ENCODE measurements at regions not wholly inside any gene's neighbourhood (a gene's known extent, or its start where the extent isn't known, plus 50 kb on each side); places are given as distances from the start of the nearest gene placed in this dataset.
"Not testable (repeated sequence)": the region's sequence is repeated elsewhere in the genome, so short reads cannot be mapped to it uniquely, and the experiment has no call there.

DNA sequence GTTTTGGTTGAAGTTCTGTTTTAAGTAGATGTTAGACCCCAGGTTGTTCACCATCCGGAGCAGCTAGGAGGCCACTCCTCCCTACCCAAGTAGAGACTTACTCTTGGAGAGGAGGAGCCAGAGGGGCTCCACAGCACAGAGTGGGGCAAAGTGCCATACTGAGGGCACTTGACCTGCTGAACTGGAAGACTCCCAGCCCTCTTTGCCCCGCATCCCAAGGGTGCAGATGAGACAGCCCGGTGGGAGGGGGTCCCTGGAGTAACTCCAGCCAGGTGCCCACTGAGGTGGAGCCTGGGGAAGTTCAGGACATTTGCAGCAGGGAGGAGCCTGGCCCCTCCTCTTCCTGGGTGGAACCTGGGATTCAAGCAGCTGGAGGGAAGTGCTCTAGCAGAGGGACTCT is 102.1 kb upstream of the GPR6 start:
- H3K27me3 Mint-ChIP-seq (ENCODE audit: insufficient read depth), result peaks cover 22% of the 10 kb centered on the region
- no peak overlapping the region for H3K4me3 Mint-ChIP-seq
- H3K36me3 Mint-ChIP-seq (ENCODE audit: low read depth), result peaks cover 4% of the 10 kb centered on the region; the same call in 1 of the 2 replicates
- H3K27ac Mint-ChIP-seq, result no peak overlapping the region
- no peaks in the 10 kb centered on the region; the same call in 1 of the 2 replicates for H3K4me1 Mint-ChIP-seq (ENCODE audit: low read depth)
- TF ChIP-seq, protein P1, sequence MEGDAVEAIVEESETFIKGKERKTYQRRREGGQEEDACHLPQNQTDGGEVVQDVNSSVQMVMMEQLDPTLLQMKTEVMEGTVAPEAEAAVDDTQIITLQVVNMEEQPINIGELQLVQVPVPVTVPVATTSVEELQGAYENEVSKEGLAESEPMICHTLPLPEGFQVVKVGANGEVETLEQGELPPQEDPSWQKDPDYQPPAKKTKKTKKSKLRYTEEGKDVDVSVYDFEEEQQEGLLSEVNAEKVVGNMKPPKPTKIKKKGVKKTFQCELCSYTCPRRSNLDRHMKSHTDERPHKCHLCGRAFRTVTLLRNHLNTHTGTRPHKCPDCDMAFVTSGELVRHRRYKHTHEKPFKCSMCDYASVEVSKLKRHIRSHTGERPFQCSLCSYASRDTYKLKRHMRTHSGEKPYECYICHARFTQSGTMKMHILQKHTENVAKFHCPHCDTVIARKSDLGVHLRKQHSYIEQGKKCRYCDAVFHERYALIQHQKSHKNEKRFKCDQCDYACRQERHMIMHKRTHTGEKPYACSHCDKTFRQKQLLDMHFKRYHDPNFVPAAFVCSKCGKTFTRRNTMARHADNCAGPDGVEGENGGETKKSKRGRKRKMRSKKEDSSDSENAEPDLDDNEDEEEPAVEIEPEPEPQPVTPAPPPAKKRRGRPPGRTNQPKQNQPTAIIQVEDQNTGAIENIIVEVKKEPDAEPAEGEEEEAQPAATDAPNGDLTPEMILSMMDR (IDR thresholded peaks at IDR 0.05), result no peak
- peaks cover 5% of the 10 kb centered on the region; the same call in 1 of the 2 replicates for H3K9me3 Mint-ChIP-seq
- no peak for DNase-seq

DNA sequence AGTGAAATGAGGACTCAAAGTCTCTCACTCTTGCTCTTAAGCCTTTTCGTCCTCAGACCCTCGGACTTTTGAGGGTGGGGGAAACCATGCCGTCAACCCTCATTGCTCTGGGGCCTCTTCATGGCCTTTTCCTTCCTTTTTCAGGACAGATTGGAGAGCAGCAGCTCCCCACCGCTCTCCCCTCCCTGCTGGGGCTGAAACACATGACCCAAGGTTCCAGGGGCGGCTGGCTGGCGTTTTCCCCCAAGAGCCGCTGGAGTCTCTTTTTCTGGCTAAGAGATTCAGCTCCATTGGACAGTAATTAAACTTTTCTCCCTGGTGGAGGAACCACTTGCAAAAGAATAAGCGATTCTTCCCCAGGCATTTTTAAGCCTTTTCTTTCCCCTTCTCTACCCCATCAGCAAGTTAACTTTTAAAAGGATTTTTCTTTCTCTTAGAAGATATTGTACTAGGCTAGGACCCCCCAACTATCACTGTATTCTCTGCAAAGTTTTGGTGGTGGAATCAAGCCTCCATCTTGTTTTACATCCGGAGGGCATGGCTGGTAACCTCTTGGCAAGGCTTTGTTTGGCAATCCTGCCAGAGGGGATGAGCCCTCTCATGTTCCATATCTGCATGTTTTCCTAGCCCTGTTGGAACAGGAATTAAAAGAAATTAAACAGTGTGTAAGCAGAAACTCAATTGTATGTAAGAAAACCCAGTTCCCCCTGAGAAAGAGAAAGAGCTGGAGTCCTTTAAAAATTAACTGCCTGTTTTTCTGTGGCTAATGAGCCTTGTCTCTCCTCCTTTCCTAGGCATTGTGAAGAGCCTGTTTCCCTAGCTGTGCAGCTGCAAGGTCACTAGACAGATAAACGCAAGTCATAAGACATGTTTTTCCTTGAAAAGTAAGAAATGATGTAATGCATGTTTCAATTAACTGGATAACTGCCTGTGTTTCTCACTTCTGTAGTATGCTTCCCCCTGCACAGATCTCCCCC is 100.8 kb upstream of the GPR6 start:
- DNase-seq, result no peak
- peaks cover 5% of the 10 kb centered on the region; the same call in 1 of the 2 replicates for H3K9me3 Mint-ChIP-seq
- peaks cover 11% of the 10 kb centered on the region for H3K36me3 Mint-ChIP-seq (ENCODE audit: low read depth)
- no peak overlapping the region for H3K27ac Mint-ChIP-seq
- H3K4me3 Mint-ChIP-seq, result no peak overlapping the region
- TF ChIP-seq, protein P1 (IDR thresholded peaks at IDR 0.05), result no peak
- H3K4me1 Mint-ChIP-seq (ENCODE audit: low read depth), result no peaks in the 10 kb centered on the region; the same call in 1 of the 2 replicates
- peaks cover 19% of the 10 kb centered on the region for H3K27me3 Mint-ChIP-seq (ENCODE audit: insufficient read depth)

DNA sequence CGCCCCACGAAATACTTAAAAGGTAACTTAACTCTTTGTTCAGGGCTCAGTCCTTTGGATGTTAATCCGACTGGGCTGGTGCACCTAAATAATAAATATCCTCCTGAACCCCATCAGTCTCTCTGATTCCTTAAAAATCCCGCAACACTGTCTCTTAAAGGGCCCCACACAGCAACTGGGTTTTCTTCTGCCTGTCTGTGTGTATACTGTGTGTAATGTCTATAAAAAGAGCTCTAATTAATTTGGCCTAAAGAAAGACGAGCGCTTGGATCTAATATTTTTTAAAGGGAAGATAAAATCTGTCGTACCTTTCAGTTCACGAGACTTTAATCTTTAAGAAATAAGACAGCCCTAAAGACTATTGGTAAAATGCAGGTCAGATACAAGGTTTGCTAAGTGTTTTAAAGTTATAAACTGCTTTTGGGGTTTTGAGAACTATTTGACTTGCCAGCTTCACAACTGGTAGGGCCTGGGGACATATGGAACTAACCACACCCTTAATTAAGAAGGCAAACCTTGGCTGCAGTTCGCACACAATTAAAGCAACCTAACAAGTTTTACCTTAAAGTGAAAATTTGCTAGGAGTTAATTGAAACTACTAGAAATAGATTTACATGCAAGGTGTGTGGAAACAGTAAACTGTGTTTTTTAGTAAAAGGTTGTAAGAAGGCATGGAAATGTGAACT is 100.0 kb upstream of the GPR6 start:
- not testable (repeated sequence) for H3K9me3 Mint-ChIP-seq; H3K4me3 Mint-ChIP-seq; DNase-seq; H3K27ac Mint-ChIP-seq; H3K4me1 Mint-ChIP-seq (ENCODE audit: low read depth)
- Mint-ChIP-seq H3K36me3 (ENCODE audit: low read depth) (peaks cover 12% of the 10 kb centered on the region), H3K27me3 (ENCODE audit: insufficient read depth) (peaks cover 16% of the 10 kb centered on the region)

GRCh38 chr6:109879081-109879480 is 99.0 kb upstream of the GPR6 start:
- H3K27ac Mint-ChIP-seq; H3K9me3 Mint-ChIP-seq; H3K4me3 Mint-ChIP-seq; DNase-seq; H3K4me1 Mint-ChIP-seq (ENCODE audit: low read depth): not testable (repeated sequence)
- H3K27me3 Mint-ChIP-seq (ENCODE audit: insufficient read depth), result peaks cover 13% of the 10 kb centered on the region
- peaks cover 12% of the 10 kb centered on the region for H3K36me3 Mint-ChIP-seq (ENCODE audit: low read depth)

GRCh38 chr6:109879521-109879920 is 98.6 kb upstream of the GPR6 start:
- peaks cover 12% of the 10 kb centered on the region for H3K36me3 Mint-ChIP-seq (ENCODE audit: low read depth)
- H3K27ac Mint-ChIP-seq, result no peak overlapping the region
- no peak for DNase-seq
- TF ChIP-seq, protein P1 (IDR thresholded peaks at IDR 0.05), result no peak
- H3K9me3 Mint-ChIP-seq, result peaks cover 5% of the 10 kb centered on the region; the same call in 1 of the 2 replicates
- H3K4me1 Mint-ChIP-seq (ENCODE audit: low read depth), result no peaks in the 10 kb centered on the region; the same call in 1 of the 2 replicates
- peaks cover 13% of the 10 kb centered on the region for H3K27me3 Mint-ChIP-seq (ENCODE audit: insufficient read depth)
- no peak overlapping the region for H3K4me3 Mint-ChIP-seq

GRCh38 chr6:109881069-109881468 is 97.0 kb upstream of the GPR6 start:
- peaks cover 12% of the 10 kb centered on the region for H3K36me3 Mint-ChIP-seq (ENCODE audit: low read depth)
- not testable (repeated sequence) for H3K4me1 Mint-ChIP-seq (ENCODE audit: low read depth); H3K9me3 Mint-ChIP-seq; DNase-seq; H3K27ac Mint-ChIP-seq; H3K4me3 Mint-ChIP-seq
- H3K27me3 Mint-ChIP-seq (ENCODE audit: insufficient read depth), result peaks cover 10% of the 10 kb centered on the region

- H3K4me1 Mint-ChIP-seq (ENCODE audit: low read depth); DNase-seq; H3K9me3 Mint-ChIP-seq; H3K27ac Mint-ChIP-seq; H3K4me3 Mint-ChIP-seq: not testable (repeated sequence)
- peaks cover 12% of the 10 kb centered on the region for H3K36me3 Mint-ChIP-seq (ENCODE audit: low read depth)
- peaks cover 13% of the 10 kb centered on the region for H3K27me3 Mint-ChIP-seq (ENCODE audit: insufficient read depth)
Observed at GRCh38 chr6:109881953-109882490, 96.1 kb upstream of the GPR6 start.
